HG02973 (cell line): ENCODE measurements at regions not wholly inside any gene's neighbourhood (a gene's known extent, or its start where the extent isn't known, plus 50 kb on each side); places are given as distances from the start of the nearest gene placed in this dataset.
"Not testable (repeated sequence)": the region's sequence is repeated elsewhere in the genome, so short reads cannot be mapped to it uniquely, and the experiment has no call there.

Experiments
- ATAC-seq: cut with Tn5 transposase; IDR thresholded peaks from one replicate; pipeline ENCODE4 v1.9.1; 2021; ENCODE audit warnings: moderate library complexity; ENCODE audit not compliant: unreplicated experiment

- ATAC-seq, result no peak
These were observed 410.3 kb upstream of the PPP1R2C start for GRCh38 chrX:43188296-43188695.

- no peak for ATAC-seq
These were observed 433.6 kb upstream of the PPP1R2C start for GRCh38 chrX:43211570-43211969.

GRCh38 chrX:43218198-43218597 is 437.9 kb upstream of the MAOA start:
- ATAC-seq, result no peak

- ATAC-seq, result no peak
These were observed 431.6 kb upstream of the MAOA start for GRCh38 chrX:43224496-43224895.

GRCh38 chrX:43225626-43226328 is 430.3 kb upstream of the MAOA start:
- ATAC-seq, result no peak

- no peak for ATAC-seq
These were observed 417.6 kb upstream of the MAOA start for GRCh38 chrX:43238461-43238945.

GRCh38 chrX:43239356-43239755 is 416.7 kb upstream of the MAOA start:
- no peak for ATAC-seq

- no peak for ATAC-seq
These were observed 400.5 kb upstream of the MAOA start for GRCh38 chrX:43255596-43255995.

- no peak for ATAC-seq
These were observed 389.6 kb upstream of the MAOA start for GRCh38 chrX:43266487-43266886.

GRCh38 chrX:43267652-43268051 is 388.4 kb upstream of the MAOA start:
- ATAC-seq, result no peak

GRCh38 chrX:43269201-43269600 is 386.9 kb upstream of the MAOA start:
- no peak for ATAC-seq

- ATAC-seq, result no peak
These were observed 378.2 kb upstream of the MAOA start for GRCh38 chrX:43277879-43278278.

GRCh38 chrX:43278440-43278839 is 377.7 kb upstream of the MAOA start:
- ATAC-seq, result no peak

GRCh38 chrX:43279341-43279808 is 376.7 kb upstream of the MAOA start:
- ATAC-seq, result no peak

GRCh38 chrX:43283187-43283586 is 372.9 kb upstream of the MAOA start:
- ATAC-seq, result no peak

GRCh38 chrX:43311625-43312024 is 344.5 kb upstream of the MAOA start:
- ATAC-seq, result not testable (repeated sequence)

GRCh38 chrX:43313035-43313434 is 343.1 kb upstream of the MAOA start:
- ATAC-seq, result no peak

GRCh38 chrX:43314525-43314924 is 341.6 kb upstream of the MAOA start:
- ATAC-seq, result no peak

GRCh38 chrX:43315622-43316021 is 340.5 kb upstream of the MAOA start:
- ATAC-seq, result no peak

- ATAC-seq, result no peak
These were observed 340.0 kb upstream of the MAOA start for GRCh38 chrX:43316146-43316545.

GRCh38 chrX:43317378-43317777 is 338.7 kb upstream of the MAOA start:
- ATAC-seq, result no peak

- ATAC-seq, result no peak
These were observed 327.6 kb upstream of the MAOA start for GRCh38 chrX:43328358-43328946.

- no peak for ATAC-seq
These were observed 322.6 kb upstream of the MAOA start for GRCh38 chrX:43333543-43333942.
